CD8-positive, alpha-beta memory T cell (primary cell): ENCODE measurements at regions not wholly inside any gene's neighbourhood (a gene's known extent, or its start where the extent isn't known, plus 50 kb on each side); places are given as distances from the start of the nearest gene placed in this dataset.

Experiments used
- CTCF ChIA-PET: fragments of 350-600 bp; sonication (Branson Sonifier 250); formaldehyde crosslinking; loops from one replicate; lab custom pipeline; 2021; ENCODE audit warnings: antibody characterized with exemption; lab: Charles Lee
- POLR2A ChIA-PET: fragments of 350-600 bp; sonication (Branson Sonifier 250); formaldehyde crosslinking; loops from one replicate; lab custom pipeline; 2021; ENCODE audit warnings: antibody characterized with exemption; lab: Charles Lee
- DNase-seq, 5 donors: peaks; one replicate each; pipeline versions ENCODE4 v3.0.0 to v3.0.0-alpha.2; 2020 to 2022; ENCODE audit warnings: mixed read lengths in 1 of 5
- H3K27ac ChIP-seq: one replicate; pipeline ENCODE4 v1.7.0; 2013; ENCODE audit warnings: low read depth, mild to moderate bottlenecking, low read length, moderate library complexity
- H3K27me3 ChIP-seq: 2 replicates; pipeline ENCODE4 v1.7.0; 2013; ENCODE audit warnings: low read length, mild to moderate bottlenecking; ENCODE audit not compliant: insufficient read depth, poor library complexity, severe bottlenecking
- H3K36me3 ChIP-seq: 2 replicates; pipeline ENCODE4 v1.7.0; 2013; ENCODE audit warnings: mild to moderate bottlenecking, low read length, moderate library complexity; ENCODE audit not compliant: insufficient read depth
- H3K4me1 ChIP-seq: 2 replicates; pipeline ENCODE4 v1.7.0; 2013; ENCODE audit warnings: mild to moderate bottlenecking, low read length, moderate library complexity; ENCODE audit not compliant: insufficient read depth
- H3K4me3 ChIP-seq: 2 replicates; pipeline ENCODE4 v1.7.0; 2013; ENCODE audit warnings: mild to moderate bottlenecking, low read length
- H3K9me3 ChIP-seq: 2 replicates; pipeline ENCODE4 v1.7.0; 2013; ENCODE audit warnings: mild to moderate bottlenecking, low read length
- H3K27ac Mint-ChIP-seq, 8 donors: one replicate each; pipeline ENCODE4 v1.8.0; 2020 to 2021; ENCODE audit warnings: mixed read lengths in 8 of 8, mild to moderate bottlenecking in 6 of 8, inconsistent platforms in 3 of 8, moderate library complexity in 3 of 8
- H3K27me3 Mint-ChIP-seq, 2 donors: one replicate each; pipeline ENCODE4 v1.8.0; 2020 to 2021; ENCODE audit warnings: mixed read lengths in 2 of 2, mild to moderate bottlenecking in 1 of 2, moderate library complexity in 1 of 2
- H3K36me3 Mint-ChIP-seq, 3 donors: one replicate each; pipeline ENCODE4 v1.8.0; 2020 to 2021; ENCODE audit warnings: mixed read lengths in 3 of 3, inconsistent platforms in 1 of 3, mild to moderate bottlenecking in 1 of 3
- H3K4me1 Mint-ChIP-seq, 3 donors: one replicate each; pipeline ENCODE4 v1.8.0; 2020 to 2021; ENCODE audit warnings: mixed read lengths in 3 of 3, inconsistent platforms in 1 of 3, mild to moderate bottlenecking in 1 of 3
- H3K4me3 Mint-ChIP-seq, 7 donors: one replicate each; pipeline ENCODE4 v1.8.0; 2020 to 2021; ENCODE audit warnings: mixed read lengths in 7 of 7, mild to moderate bottlenecking in 6 of 7, moderate library complexity in 4 of 7, inconsistent platforms in 2 of 7
- H3K9me3 Mint-ChIP-seq, 5 donors: one replicate each; pipeline ENCODE4 v1.8.0; 2020 to 2022; ENCODE audit warnings: mixed read lengths in 5 of 5, mild to moderate bottlenecking in 3 of 5, moderate library complexity in 2 of 5, inconsistent platforms in 1 of 5

- no peaks in the 10 kb centered on the region for H3K4me1 ChIP-seq
- no peaks in the 10 kb centered on the region for H3K36me3 ChIP-seq
- DNase-seq: no peak
- H3K27me3 ChIP-seq: no peaks in the 10 kb centered on the region
- no peak overlapping the region for H3K27ac ChIP-seq
- H3K4me3 ChIP-seq: no peak overlapping the region
- H3K9me3 Mint-ChIP-seq: no peaks in the 10 kb centered on the region
- no peaks in the 10 kb centered on the region for H3K4me1 Mint-ChIP-seq
- peaks cover 0 to 2% of the 10 kb centered on the region in 2 donors for H3K27me3 Mint-ChIP-seq
- no peaks in the 10 kb centered on the region for H3K36me3 Mint-ChIP-seq
- no peak overlapping the region for H3K27ac Mint-ChIP-seq
- ChIA-PET CTCF (no interaction called here), POLR2A (no interaction called here)
- no peak overlapping the region for H3K4me3 Mint-ChIP-seq
- H3K9me3 ChIP-seq: no peaks in the 10 kb centered on the region
Observed at GRCh38 chr1:2906085-2906484, 104.6 kb upstream of the TTC34 start.

- POLR2A ChIA-PET: no interaction called here
- H3K36me3 Mint-ChIP-seq: no peaks in the 10 kb centered on the region
- CTCF ChIA-PET: no interaction called here
- H3K27me3 Mint-ChIP-seq: no peaks in the 10 kb centered on the region
- H3K9me3 Mint-ChIP-seq: no peaks in the 10 kb centered on the region
- peak overlapping the region in 1 of 8 donors; percentile 9 for H3K27ac Mint-ChIP-seq
- H3K27ac ChIP-seq: no peak overlapping the region
- H3K4me1 Mint-ChIP-seq: no peaks in the 10 kb centered on the region
- H3K9me3 ChIP-seq: no peaks in the 10 kb centered on the region
- no peak overlapping the region for H3K4me3 Mint-ChIP-seq
- no peak for DNase-seq
- H3K27me3 ChIP-seq: no peaks in the 10 kb centered on the region
- no peak overlapping the region for H3K4me3 ChIP-seq
- H3K36me3 ChIP-seq: no peaks in the 10 kb centered on the region
- H3K4me1 ChIP-seq: no peaks in the 10 kb centered on the region
Observed at GRCh38 chr1:2906620-2907019, 105.1 kb upstream of the TTC34 start.

GRCh38 chr1:2907051-2907450 is 105.6 kb upstream of the TTC34 start:
- Mint-ChIP-seq H3K27ac (no peak overlapping the region), H3K4me3 (no peak overlapping the region), H3K27me3 (no peaks in the 10 kb centered on the region), H3K9me3 (no peaks in the 10 kb centered on the region), H3K36me3 (no peaks in the 10 kb centered on the region), H3K4me1 (no peaks in the 10 kb centered on the region)
- CTCF ChIA-PET: no interaction called here
- H3K36me3 ChIP-seq: no peaks in the 10 kb centered on the region
- POLR2A ChIA-PET: no interaction called here
- no peak for DNase-seq
- H3K27me3 ChIP-seq: no peaks in the 10 kb centered on the region
- no peak overlapping the region for H3K27ac ChIP-seq
- no peaks in the 10 kb centered on the region for H3K4me1 ChIP-seq
- no peak overlapping the region for H3K4me3 ChIP-seq
- no peaks in the 10 kb centered on the region for H3K9me3 ChIP-seq

GRCh38 chr1:2908081-2908480 is 106.6 kb upstream of the TTC34 start:
- no peak overlapping the region for H3K4me3 ChIP-seq
- POLR2A ChIA-PET: no interaction called here
- H3K27me3 Mint-ChIP-seq: no peaks in the 10 kb centered on the region
- no peaks in the 10 kb centered on the region for H3K9me3 Mint-ChIP-seq
- no peaks in the 10 kb centered on the region for H3K4me1 ChIP-seq
- CTCF ChIA-PET: no interaction called here
- no peaks in the 10 kb centered on the region for H3K9me3 ChIP-seq
- H3K4me1 Mint-ChIP-seq: no peaks in the 10 kb centered on the region
- no peak overlapping the region for H3K27ac Mint-ChIP-seq
- H3K36me3 ChIP-seq: no peaks in the 10 kb centered on the region
- H3K27me3 ChIP-seq: no peaks in the 10 kb centered on the region
- no peak overlapping the region for H3K4me3 Mint-ChIP-seq
- no peak overlapping the region for H3K27ac ChIP-seq
- DNase-seq: no peak
- no peaks in the 10 kb centered on the region for H3K36me3 Mint-ChIP-seq

- H3K27ac ChIP-seq: no peak overlapping the region
- Mint-ChIP-seq H3K4me3 (no peak overlapping the region), H3K9me3 (no peaks in the 10 kb centered on the region), H3K36me3 (no peaks in the 10 kb centered on the region), H3K27me3 (no peaks in the 10 kb centered on the region), H3K27ac (no peak overlapping the region), H3K4me1 (no peaks in the 10 kb centered on the region)
- no peaks in the 10 kb centered on the region for H3K36me3 ChIP-seq
- no peaks in the 10 kb centered on the region for H3K27me3 ChIP-seq
- ChIA-PET POLR2A (no interaction called here), CTCF (no interaction called here)
- DNase-seq: no peak
- no peaks in the 10 kb centered on the region for H3K4me1 ChIP-seq
- H3K9me3 ChIP-seq: no peaks in the 10 kb centered on the region
- H3K4me3 ChIP-seq: no peak overlapping the region
Observed at GRCh38 chr1:2908561-2908960, 107.1 kb upstream of the TTC34 start.

GRCh38 chr1:2909797-2910196 is 108.3 kb upstream of the TTC34 start:
- no peaks in the 10 kb centered on the region for H3K36me3 ChIP-seq
- no peak overlapping the region for H3K27ac ChIP-seq
- ChIA-PET CTCF (no interaction called here), POLR2A (no interaction called here)
- H3K4me1 ChIP-seq: no peaks in the 10 kb centered on the region
- Mint-ChIP-seq H3K27me3 (no peaks in the 10 kb centered on the region), H3K4me3 (no peak overlapping the region), H3K36me3 (no peaks in the 10 kb centered on the region), H3K27ac (no peak overlapping the region), H3K9me3 (no peaks in the 10 kb centered on the region), H3K4me1 (no peaks in the 10 kb centered on the region)
- H3K27me3 ChIP-seq: no peaks in the 10 kb centered on the region
- no peaks in the 10 kb centered on the region for H3K9me3 ChIP-seq
- DNase-seq: no peak
- no peak overlapping the region for H3K4me3 ChIP-seq

GRCh38 chr1:2910211-2910610 is 108.7 kb upstream of the TTC34 start:
- H3K36me3 ChIP-seq: no peaks in the 10 kb centered on the region
- Mint-ChIP-seq H3K9me3 (no peaks in the 10 kb centered on the region), H3K27me3 (no peaks in the 10 kb centered on the region), H3K4me3 (no peak overlapping the region), H3K27ac (no peak overlapping the region), H3K4me1 (no peaks in the 10 kb centered on the region), H3K36me3 (no peaks in the 10 kb centered on the region)
- no peaks in the 10 kb centered on the region for H3K9me3 ChIP-seq
- H3K27me3 ChIP-seq: no peaks in the 10 kb centered on the region
- no peaks in the 10 kb centered on the region for H3K4me1 ChIP-seq
- ChIA-PET CTCF (no interaction called here), POLR2A (no interaction called here)
- no peak overlapping the region for H3K4me3 ChIP-seq
- H3K27ac ChIP-seq: no peak overlapping the region
- DNase-seq: no peak

- no peak for DNase-seq
- no peaks in the 10 kb centered on the region for H3K36me3 Mint-ChIP-seq
- Histone ChIP-seq H3K4me1 (no peaks in the 10 kb centered on the region), H3K27me3 (no peaks in the 10 kb centered on the region), H3K36me3 (no peaks in the 10 kb centered on the region), H3K9me3 (no peaks in the 10 kb centered on the region), H3K27ac (no peak overlapping the region), H3K4me3 (no peak overlapping the region)
- no peaks in the 10 kb centered on the region for H3K9me3 Mint-ChIP-seq
- POLR2A ChIA-PET: no interaction called here
- peaks cover 0 to 1% of the 10 kb centered on the region in 2 donors for H3K27me3 Mint-ChIP-seq
- CTCF ChIA-PET: no interaction called here
- H3K4me3 Mint-ChIP-seq: no peak overlapping the region
- H3K4me1 Mint-ChIP-seq: no peaks in the 10 kb centered on the region
- peak overlapping the region in 1 of 8 donors; percentile 50 for H3K27ac Mint-ChIP-seq
Observed at GRCh38 chr1:2911421-2912178, 109.7 kb upstream of the ACTRT2 start.
